SH-SY5Y (cell line): ENCODE measurements at regions not wholly inside any gene's neighbourhood (a gene's known extent, or its start where the extent isn't known, plus 50 kb on each side); places are given as distances from the start of the nearest gene placed in this dataset.

Experiments
- GATA2 ChIP-seq: IDR thresholded peaks from 2 replicates; pipeline ENCODE4 v1.6.1; 2011; ENCODE audit warnings: mild to moderate bottlenecking, low read depth, low read length
- GATA3 ChIP-seq: IDR thresholded peaks from 2 replicates; pipeline ENCODE4 v1.6.1; 2011; ENCODE audit warnings: low read depth, mild to moderate bottlenecking, low read length, moderate library complexity

DNA sequence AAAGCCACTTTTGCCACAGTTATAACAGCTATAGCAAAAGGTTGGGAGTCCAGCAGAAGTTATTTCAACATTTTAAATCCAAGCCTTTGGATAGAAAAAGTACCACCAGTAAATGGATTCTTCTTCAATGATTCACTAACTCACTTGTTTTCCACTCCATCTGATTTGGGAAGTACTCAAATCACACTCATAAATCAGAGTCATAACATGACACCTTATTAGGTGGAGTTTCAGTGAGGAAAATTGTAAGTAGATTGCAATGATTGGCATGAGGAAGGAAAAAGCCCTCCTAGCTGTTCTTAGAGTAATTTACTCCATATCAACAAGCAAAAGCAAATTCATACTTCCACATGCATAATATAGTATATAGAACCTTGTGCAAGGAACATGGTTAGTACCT is 132.9 kb downstream of the NR4A2 start:
- TF ChIP-seq GATA2 (no peak), GATA3 (no peak)
